Heart left ventricle (tissue), 16 donors: ENCODE measurements at regions not wholly inside any gene's neighbourhood (a gene's known extent, or its start where the extent isn't known, plus 50 kb on each side); places are given as distances from the start of the nearest gene placed in this dataset.

ENCODE experiments used
- ATAC-seq, 4 donors: fragments of 200-7000 bp; cut with Tn5 transposase; one replicate each; pipeline ENCODE4 v1.9.1; 2020 to 2022; ENCODE audit warnings: moderate library complexity in 4 of 4, mild to moderate bottlenecking in 3 of 4, moderate number of reproducible peaks in 1 of 4
- DNase-seq, 5 donors: peaks; one replicate each; pipeline ENCODE4 v3.0.0-alpha.2; 2020
- H3K27ac ChIP-seq, 12 donors: fragments of 200-600 bp; sonication (generic) in 4 of 12; one replicate each; pipeline versions ENCODE4 v1.5.0 to v1.8.0; 2016 to 2022; ENCODE audit warnings: mild to moderate bottlenecking in 2 of 12
- H3K27me3 ChIP-seq, 9 donors: fragments of 200-600 bp; sonication (generic) in 2 of 9; one replicate each; pipeline versions ENCODE4 v1.5.1 to v1.8.0; 2016 to 2022; ENCODE audit warnings: mild to moderate bottlenecking in 3 of 9
- H3K36me3 ChIP-seq, 9 donors: fragments of 200-600 bp; sonication (generic) in 2 of 9; one replicate each; pipeline versions ENCODE4 v1.5.0 to v1.8.0; 2018 to 2022; ENCODE audit warnings: mild to moderate bottlenecking in 2 of 9
- H3K4me1 ChIP-seq, 12 donors: fragments of 200-600 bp; sonication (generic) in 4 of 12; one replicate each; pipeline versions ENCODE4 v1.5.0 to v1.8.0; 2016 to 2022; ENCODE audit warnings: mild to moderate bottlenecking in 3 of 12
- H3K4me3 ChIP-seq, 12 donors: fragments of 200-600 bp; sonication (generic) in 4 of 12; one replicate each; pipeline versions ENCODE4 v1.5.0 to v1.8.0; 2017 to 2022; ENCODE audit warnings: mild to moderate bottlenecking in 9 of 12, moderate library complexity in 4 of 12
- H3K9me3 ChIP-seq, 12 donors: fragments of 200-600 bp; sonication (generic) in 4 of 12; one replicate each; pipeline versions ENCODE4 v1.5.0 to v1.8.0; 2016 to 2022; ENCODE audit warnings: mild to moderate bottlenecking in 1 of 12
- POLR2A ChIP-seq, 2 donors: fragments of 450-650 bp; IDR thresholded peaks; one replicate each; pipeline ENCODE4 v1.6.1; 2017; ENCODE audit warnings: antibody characterized with exemption in 2 of 2, mild to moderate bottlenecking in 2 of 2, moderate library complexity in 2 of 2
- WGBS, 4 donors: extraction: QIAGEN DNeasy Blood & Tissue Kit in 2 of 4; methylation state at CpG; one replicate each; pipeline versions ENCODE4 v1.1.5 to v1.1.7; 2013 to 2018; 5-methylcytosine and 5-hydroxymethylcytosine counted together
- intact Hi-C, 10 donors: fragments of 100-400 bp; cut with DNase I; formaldehyde crosslinking; loops; one replicate each; pipeline versions ENCODE4 v1.11.1 to v1.14.2; 2022
- TF ChIP-seq, protein P1 (sequence below), 12 donors: fragments of 200-600 bp; sonication (generic) in 4 of 12; IDR thresholded peaks; one replicate each; pipeline versions ENCODE4 v1.5.0 to v1.8.0; 2018 to 2022; ENCODE audit warnings: antibody characterized with exemption in 12 of 12, mild to moderate bottlenecking in 5 of 12
- donor health status: ischemic (EF 13 %, LVEDD 7.1; RV severe dilation, severe dysfunction).
- donor health status: healthy with polysubstance abuse.
- donor health status: DM: no; HTN: yes; CAD: no.
- donor health status: DM: no; HTN: no; CAD: no.
- donor health status: ischemic (EF 25% LVEDD 6.9; RV normal size, moderate dysfunction).
- donor health status: ischemic (EF 25% LVEDD 5.7; RV mildly dilated, moderate dysfunction).
- donor health status: healthy.
- donor health status: DM: yes; HTN: yes; CAD: no.
- donor health status: ischemic (EF 35%, LVEDD 5.7; RV mildly dilated, moderate dysfunction).
- donor health status: nonischemic (EF 11% LVEDD 7.7; RV severe dilation, severe dysfunction).
- donor health status: DM: yes; HTN: yes; CAD: no.
- donor health status: PGD.
- donor health status: ischemic (EF 29% LVEDD 5.4; RV normal size, mild dysfunction).
- donor health status: nonischemic (EF 23%, LVEDD 6.1; RV moderate dilation, normal function).

DNA sequence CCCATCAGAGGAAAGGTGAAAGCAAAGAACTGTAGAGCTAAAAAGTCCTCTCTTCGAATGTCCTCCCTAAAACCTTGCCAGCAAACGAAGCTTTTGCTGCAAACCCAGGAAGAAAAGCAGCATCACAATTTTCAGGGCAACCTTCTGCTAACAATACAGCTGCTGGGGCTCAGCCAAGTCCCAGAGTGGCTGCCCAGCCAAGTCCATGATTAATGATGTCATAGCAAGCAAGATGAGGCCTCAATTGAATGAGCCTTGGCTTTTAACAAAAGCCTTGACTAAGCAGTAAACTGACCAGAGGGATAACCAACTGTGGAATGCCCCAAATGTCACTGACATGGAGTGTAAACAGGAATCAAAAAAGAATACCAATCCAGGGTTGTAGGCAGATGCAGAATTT is 342.7 kb downstream of the PMP22 start:
- Histone ChIP-seq H3K9me3 (peaks cover 0 to 9% (median 0%) of the 10 kb centered on the region in 12 donors), H3K36me3 (no peaks in the 10 kb centered on the region), H3K4me3 (no peak overlapping the region), H3K4me1 (no peaks in the 10 kb centered on the region), H3K27ac (no peak overlapping the region), H3K27me3 (peaks cover 0 to 9% (median 0%) of the 10 kb centered on the region in 9 donors)
- ATAC-seq (no peak), DNase-seq (no peak)
- 59 to 68% (median 63%) methylated on average over 2 of the region's 2 CpGs for WGBS, 4 donors
- TF ChIP-seq POLR2A (IDR thresholded peaks at IDR 0.05), result no peak
- TF ChIP-seq, protein P1, sequence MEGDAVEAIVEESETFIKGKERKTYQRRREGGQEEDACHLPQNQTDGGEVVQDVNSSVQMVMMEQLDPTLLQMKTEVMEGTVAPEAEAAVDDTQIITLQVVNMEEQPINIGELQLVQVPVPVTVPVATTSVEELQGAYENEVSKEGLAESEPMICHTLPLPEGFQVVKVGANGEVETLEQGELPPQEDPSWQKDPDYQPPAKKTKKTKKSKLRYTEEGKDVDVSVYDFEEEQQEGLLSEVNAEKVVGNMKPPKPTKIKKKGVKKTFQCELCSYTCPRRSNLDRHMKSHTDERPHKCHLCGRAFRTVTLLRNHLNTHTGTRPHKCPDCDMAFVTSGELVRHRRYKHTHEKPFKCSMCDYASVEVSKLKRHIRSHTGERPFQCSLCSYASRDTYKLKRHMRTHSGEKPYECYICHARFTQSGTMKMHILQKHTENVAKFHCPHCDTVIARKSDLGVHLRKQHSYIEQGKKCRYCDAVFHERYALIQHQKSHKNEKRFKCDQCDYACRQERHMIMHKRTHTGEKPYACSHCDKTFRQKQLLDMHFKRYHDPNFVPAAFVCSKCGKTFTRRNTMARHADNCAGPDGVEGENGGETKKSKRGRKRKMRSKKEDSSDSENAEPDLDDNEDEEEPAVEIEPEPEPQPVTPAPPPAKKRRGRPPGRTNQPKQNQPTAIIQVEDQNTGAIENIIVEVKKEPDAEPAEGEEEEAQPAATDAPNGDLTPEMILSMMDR (IDR thresholded peaks at IDR 0.05), result no peak
- intact Hi-C loops, result loop anchor here in 7 of 10 donors (5.0 to 10.0 kb wide), 7 partner anchors 232 to 1808 kb away; partner anchors contain the start of gene HS3ST3B1 (in 1 of the 7)

DNA sequence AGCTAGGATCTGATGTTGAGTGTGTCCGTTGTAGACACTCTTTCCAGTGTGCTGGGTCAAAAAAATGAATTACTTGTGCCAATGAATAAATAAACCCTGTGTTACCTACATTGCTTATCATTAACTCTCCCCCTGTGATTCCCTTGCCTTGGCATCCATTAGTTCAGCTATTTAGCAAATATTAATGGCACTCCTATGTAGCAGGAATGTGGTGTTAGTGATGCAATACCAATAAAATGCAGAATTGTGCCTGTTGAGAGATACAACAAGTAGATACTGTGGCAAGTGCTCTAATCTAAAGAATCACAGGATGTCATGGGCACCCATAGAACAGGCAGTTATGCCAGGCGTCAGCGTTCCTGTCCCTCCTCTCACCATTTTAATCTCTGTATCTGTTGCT is 343.2 kb downstream of the PMP22 start:
- H3K27me3 ChIP-seq, result peaks cover 0 to 4% (median 0%) of the 10 kb centered on the region in 9 donors
- H3K36me3 ChIP-seq, result no peaks in the 10 kb centered on the region
- no peak overlapping the region for H3K27ac ChIP-seq
- TF ChIP-seq, protein P1 (IDR thresholded peaks at IDR 0.05), result no peak
- no peak for TF ChIP-seq POLR2A (IDR thresholded peaks at IDR 0.05)
- 79 to 84% (median 81%) methylated on average over 3 of the region's 3 CpGs for WGBS, 4 donors
- H3K9me3 ChIP-seq, result peaks cover 0 to 9% (median 0%) of the 10 kb centered on the region in 12 donors
- no peak overlapping the region for H3K4me3 ChIP-seq
- no peaks in the 10 kb centered on the region for H3K4me1 ChIP-seq
- intact Hi-C loops, result loop anchor here in 7 of 10 donors (5.0 to 10.0 kb wide), 7 partner anchors 233 to 1807 kb away; partner anchors contain the start of gene HS3ST3B1 (in 1 of the 7)
- DNase-seq, result no peak
- ATAC-seq, result no peak

DNA sequence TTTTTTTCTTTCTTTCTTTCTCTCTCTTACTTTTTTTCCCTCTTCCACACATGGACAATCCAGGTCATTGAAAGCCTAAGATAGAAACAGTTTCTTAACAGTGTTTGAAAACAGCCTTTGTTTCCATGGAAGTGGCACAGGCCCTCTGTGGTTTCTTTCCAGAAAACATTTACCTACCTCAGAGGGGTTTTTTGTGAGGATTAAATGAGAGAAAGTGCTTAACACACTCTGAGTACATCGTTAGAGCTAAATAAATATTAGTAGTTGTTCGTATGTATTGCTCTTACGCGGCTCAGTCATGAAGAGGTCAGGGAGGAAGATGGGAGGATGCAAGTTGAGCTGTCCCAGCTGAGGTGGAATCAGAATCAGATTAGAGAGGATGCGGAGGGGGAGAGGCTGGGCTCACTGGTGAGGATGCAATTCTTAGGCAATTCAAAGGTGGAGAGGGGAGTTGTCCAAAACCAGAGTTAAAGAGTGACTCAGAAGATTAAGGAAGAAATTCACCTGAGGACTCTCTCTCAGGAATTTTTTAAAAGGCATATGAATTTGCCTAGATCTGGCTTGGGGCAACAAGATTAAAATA is 345.4 kb downstream of the PMP22 start:
- Histone ChIP-seq H3K27ac (no peak overlapping the region), H3K27me3 (no peaks in the 10 kb centered on the region), H3K4me1 (no peaks in the 10 kb centered on the region), H3K36me3 (no peaks in the 10 kb centered on the region), H3K9me3 (peaks cover 0 to 9% (median 0%) of the 10 kb centered on the region in 12 donors), H3K4me3 (no peak overlapping the region)
- intact Hi-C loops, result loop anchor here in 7 of 10 donors (5.0 to 10.0 kb wide), 7 partner anchors 235 to 1805 kb away; partner anchors contain the start of gene HS3ST3B1 (in 1 of the 7)
- 54 to 66% (median 61%) methylated on average over 5 of the region's 5 CpGs for WGBS, 4 donors
- no peak for TF ChIP-seq POLR2A (IDR thresholded peaks at IDR 0.05)
- TF ChIP-seq, protein P1 (IDR thresholded peaks at IDR 0.05), result no peak
- DNase-seq (no peak), ATAC-seq (no peak)

DNA sequence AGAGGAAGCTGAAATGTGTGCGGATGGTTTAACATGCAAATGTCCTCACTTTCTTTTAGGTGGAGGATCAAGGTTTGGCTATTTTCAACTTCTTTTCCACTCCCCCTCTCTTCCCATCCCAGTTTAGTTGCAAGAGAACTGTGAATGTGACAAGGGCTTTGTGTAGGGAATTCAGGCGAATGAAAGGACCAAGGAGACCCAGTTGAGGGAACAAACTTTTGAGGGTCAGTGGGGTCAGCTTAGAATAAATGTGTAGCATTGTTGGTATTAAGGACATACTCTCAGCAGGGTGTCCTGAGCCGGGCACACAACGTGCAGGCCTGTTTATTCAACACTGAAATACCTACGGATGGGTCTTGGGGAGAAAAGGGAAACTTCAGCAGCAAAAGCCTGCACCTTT is 346.0 kb downstream of the PMP22 start:
- Histone ChIP-seq H3K4me1 (no peaks in the 10 kb centered on the region), H3K4me3 (no peak overlapping the region), H3K9me3 (peaks cover 0 to 9% (median under 1%) of the 10 kb centered on the region in 12 donors), H3K36me3 (no peaks in the 10 kb centered on the region), H3K27me3 (no peaks in the 10 kb centered on the region), H3K27ac (no peak overlapping the region)
- TF ChIP-seq POLR2A (IDR thresholded peaks at IDR 0.05), result no peak
- TF ChIP-seq, protein P1 (IDR thresholded peaks at IDR 0.05), result no peak
- 49 to 62% (median 54%) methylated on average over 5 of the region's 5 CpGs for WGBS, 4 donors
- ATAC-seq (no peak), DNase-seq (no peak)
- intact Hi-C loops, result no loop called here
